ENCODE measurements at regions not wholly inside any gene's neighbourhood (a gene's known extent, or its start where the extent isn't known, plus 50 kb on each side); places are given as distances from the start of the nearest gene placed in this dataset.

DNA sequence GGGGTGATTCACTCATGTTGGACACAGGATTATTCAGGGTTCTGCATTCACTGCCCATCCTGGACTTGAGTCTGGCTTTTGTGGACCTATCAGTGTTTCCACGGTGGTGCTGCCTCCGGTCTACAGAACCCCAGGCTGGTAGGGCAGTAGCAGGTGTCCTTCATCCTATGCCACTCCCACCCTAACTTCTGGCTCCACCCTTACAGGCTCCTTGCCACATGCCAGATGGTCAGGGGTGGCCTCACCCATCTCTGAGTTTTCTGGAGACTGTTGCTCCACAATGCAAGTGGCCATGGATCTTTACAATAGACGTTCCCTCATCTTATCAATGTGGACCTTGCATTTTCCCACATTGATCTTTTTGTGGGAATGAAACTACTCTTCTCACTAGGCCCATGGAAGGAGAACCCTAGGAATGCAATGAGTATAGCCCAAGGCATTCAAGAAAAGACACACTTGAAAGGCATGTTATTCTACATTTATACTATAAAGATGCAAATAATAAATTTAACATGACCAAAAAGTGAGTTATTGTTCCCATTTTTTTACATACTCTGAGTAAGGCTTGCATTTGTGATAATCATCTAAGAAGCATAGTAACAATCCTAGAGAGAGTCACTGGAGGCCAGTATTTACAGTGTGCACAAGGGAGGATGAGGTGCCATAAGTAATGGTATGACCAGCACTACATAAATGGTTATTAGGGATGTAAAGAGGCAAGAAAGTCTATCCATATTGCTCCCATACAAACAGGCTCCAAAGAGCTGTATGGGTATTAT, 57.4 kb upstream of the ADO start:
- no peak for DNase-seq

DNA sequence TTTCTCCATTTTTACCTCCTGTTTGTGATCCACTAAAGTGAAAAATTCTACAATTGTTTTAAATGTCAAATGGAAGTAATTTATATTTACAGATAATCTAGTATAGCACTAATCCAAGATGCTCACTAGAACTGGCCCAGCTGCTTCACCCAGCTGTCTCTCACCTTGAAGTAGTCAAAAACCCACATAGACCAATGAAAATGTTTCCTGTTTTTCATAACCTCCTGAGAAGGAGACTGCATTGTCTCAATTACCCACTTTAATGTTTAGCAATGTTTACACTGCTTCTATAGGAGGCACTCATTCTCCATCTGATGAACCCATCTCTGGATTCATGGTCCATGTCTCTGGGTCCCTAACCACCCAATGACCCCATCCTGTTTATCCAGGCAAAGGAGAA, 56.1 kb upstream of the ADO start:
- DNase-seq, result no peak

DNA sequence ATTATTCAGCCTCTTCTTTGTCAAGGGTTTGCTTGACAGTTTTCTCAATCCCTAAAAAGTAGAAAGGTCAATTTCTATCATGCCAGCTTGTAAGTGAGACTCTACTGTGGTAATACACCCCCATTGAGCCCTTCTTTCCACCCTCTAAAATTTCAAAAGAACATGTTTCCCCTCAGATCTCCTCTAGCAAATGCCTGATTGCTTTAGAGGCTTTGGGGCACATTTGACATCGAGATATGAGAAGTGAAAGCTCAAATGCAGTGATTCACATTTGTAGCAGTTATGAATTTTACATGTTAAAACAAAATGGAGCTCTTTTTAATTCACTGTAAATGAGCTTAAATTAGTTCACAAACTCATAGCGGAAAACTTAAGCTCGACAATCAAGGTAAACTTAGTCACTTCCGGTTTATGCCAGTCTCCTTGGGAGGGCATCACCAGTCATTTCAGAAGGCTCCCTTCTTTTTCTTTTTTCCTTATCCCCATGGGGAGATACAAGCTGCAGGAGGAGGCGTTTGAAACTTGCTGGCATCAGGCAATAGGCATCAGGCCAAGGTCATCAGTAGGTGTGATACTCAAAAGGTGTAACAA, 55.3 kb upstream of the ADO start:
- DNase-seq, result peak; percentile 66 to 71
